ENCODE measurements at regions not wholly inside any gene's neighbourhood (a gene's known extent, or its start where the extent isn't known, plus 50 kb on each side); places are given as distances from the start of the nearest gene placed in this dataset.

GRCh38 chr2:61649021-61649420 lies 110.9 kb upstream of the XPO1 start (continued):
- TF ChIP-seq CHD7 (IDR thresholded peaks at IDR 0.05; ENCODE audit: insufficient replicate concordance, low read length) = no peak
- TF ChIP-seq SUZ12 (IDR thresholded peaks at IDR 0.05; ENCODE audit: low read length) = no peak
- no peak for TF ChIP-seq SIN3A (conservative IDR thresholded peaks at IDR 0.05 in 1 of 2, IDR thresholded peaks at IDR 0.05 in 1 of 2; ENCODE audit: low read depth in 1 of 2, low read length in 2 of 2)
- TF ChIP-seq SIX5 (IDR thresholded peaks at IDR 0.05; ENCODE audit: low read depth, low read length) = no peak
- no peak for TF ChIP-seq CTCF (IDR thresholded peaks at IDR 0.05; ENCODE audit: control extremely low read depth in 1 of 3, insufficient read depth in 1 of 3, low read depth in 1 of 3, low read length in 3 of 3)
- TF ChIP-seq KDM5A (IDR thresholded peaks at IDR 0.05; ENCODE audit: low read length) = no peak
- TF ChIP-seq RBBP5 (IDR thresholded peaks at IDR 0.05; ENCODE audit: borderline replicate concordance, low read depth, low read length) = no peak
- no peak for TF ChIP-seq EP300 (IDR thresholded peaks at IDR 0.05; ENCODE audit: borderline replicate concordance in 1 of 2, low read depth in 2 of 2, low read length in 2 of 2)

All from H1 (cell line).